GM12891 (cell line): ENCODE measurements at regions not wholly inside any gene's neighbourhood (a gene's known extent, or its start where the extent isn't known, plus 50 kb on each side); places are given as distances from the start of the nearest gene placed in this dataset.

Source experiments
- POLR2A ChIP-seq: IDR thresholded peaks from 2 replicates; pipeline ENCODE4 v1.6.1; 2011; ENCODE audit warnings: low read depth, low read length, control low read depth
- POLR2AphosphoS5 ChIP-seq: IDR thresholded peaks from 2 replicates; pipeline ENCODE4 v1.6.1; 2011; ENCODE audit warnings: low read depth, low read length, control low read depth

DNA sequence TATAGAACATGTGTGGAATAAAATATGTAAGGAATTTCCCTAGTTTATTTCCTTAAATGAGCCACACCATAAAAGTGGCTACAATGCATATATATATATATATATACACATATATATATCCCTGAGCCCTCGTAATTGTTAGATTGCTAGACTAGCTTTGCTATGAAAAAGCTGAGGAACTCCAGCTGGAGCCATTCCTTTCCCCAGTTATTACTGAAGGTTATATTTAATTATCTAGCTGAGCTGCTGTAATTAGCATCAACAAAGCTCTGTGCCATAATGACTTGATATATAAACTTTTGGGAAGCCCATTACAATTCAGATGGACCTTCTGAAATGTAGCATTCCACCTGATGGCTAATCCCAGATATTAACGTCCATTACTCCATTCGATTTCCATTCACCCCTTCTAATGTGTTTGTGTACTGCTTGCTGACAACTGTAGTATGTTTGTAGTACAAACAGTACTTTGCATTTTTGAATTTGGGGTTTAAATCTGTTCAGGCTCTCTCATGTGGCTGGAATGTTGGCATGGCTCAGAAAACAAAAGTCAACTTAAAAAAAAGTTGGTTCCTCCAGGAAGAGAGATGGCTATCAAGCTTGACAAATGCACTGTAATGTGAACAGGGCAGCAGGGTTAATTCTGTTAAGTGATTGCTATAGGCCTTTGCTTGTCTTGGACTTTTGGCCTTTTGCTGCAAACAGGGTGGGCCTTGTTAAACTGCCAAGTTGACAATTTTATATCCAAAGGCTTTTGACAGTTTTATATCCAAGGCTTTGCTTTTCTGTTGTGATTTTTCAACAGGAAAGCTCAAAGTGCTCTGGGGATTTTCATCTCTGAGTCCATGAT is 170.0 kb downstream of the LTN1 start:
- TF ChIP-seq POLR2A (no peak), POLR2AphosphoS5 (no peak)
